GM12891 (cell line): ENCODE measurements at regions not wholly inside any gene's neighbourhood (a gene's known extent, or its start where the extent isn't known, plus 50 kb on each side); places are given as distances from the start of the nearest gene placed in this dataset.

Experiments
- POLR2A ChIP-seq: IDR thresholded peaks from 2 replicates; pipeline ENCODE4 v1.6.1; 2011; ENCODE audit warnings: low read depth, low read length, control low read depth
- POLR2AphosphoS5 ChIP-seq: IDR thresholded peaks from 2 replicates; pipeline ENCODE4 v1.6.1; 2011; ENCODE audit warnings: low read depth, low read length, control low read depth
- POU2F2 ChIP-seq: IDR thresholded peaks from 2 replicates; pipeline ENCODE4 v1.6.1; 2011; ENCODE audit warnings: low read depth, mild to moderate bottlenecking, control low read depth, low read length, moderate library complexity
- TAF1 ChIP-seq: IDR thresholded peaks from 2 replicates; pipeline ENCODE4 v1.6.1; 2011; ENCODE audit warnings: low read depth, low read length, control low read depth

DNA sequence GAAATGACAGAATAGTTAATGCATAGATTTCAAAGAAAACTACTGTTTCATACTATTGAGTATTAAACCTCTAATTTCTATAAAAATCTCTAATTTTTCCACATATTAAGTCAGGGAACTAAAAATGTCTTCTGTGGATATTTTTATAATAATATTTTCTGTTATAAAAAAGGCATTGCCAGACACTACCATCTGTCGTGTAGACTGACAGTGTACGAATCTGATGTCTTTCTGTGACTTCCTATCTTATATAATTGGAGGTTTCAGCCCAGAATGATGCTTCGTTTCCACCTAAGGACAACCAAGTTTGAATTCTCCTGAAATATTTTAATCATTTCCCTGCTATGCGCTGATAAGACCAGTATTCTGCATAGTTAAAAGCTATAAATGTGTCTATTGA is 456.6 kb upstream of the ARRDC3 start:
- TF ChIP-seq POLR2A (no peak), TAF1 (no peak), POU2F2 (no peak), POLR2AphosphoS5 (no peak)
